ENCODE measurements at regions not wholly inside any gene's neighbourhood (a gene's known extent, or its start where the extent isn't known, plus 50 kb on each side); places are given as distances from the start of the nearest gene placed in this dataset.

DNA sequence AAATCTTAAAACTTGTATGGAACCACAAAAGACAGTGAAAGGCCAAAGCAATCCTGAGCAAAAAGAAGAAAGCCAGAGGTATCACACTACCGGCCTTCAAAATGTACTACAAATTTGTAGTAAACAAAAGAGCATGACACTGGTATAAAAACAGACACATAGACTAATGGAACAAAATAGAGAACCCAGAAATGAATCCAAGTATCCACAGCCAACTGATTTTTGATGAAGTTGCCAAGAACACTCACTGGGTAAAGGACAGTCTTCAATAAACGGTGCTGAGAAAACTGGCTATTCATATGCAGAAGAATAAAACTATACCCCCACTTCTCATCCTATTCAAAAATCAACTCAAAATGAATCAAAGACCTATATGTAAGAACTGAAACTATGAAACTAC, 390.1 kb downstream of the PRELID2 start (continued):
- no peak for TF ChIP-seq ZNF574 (CRISPR knock-in tag; IDR thresholded peaks at IDR 0.05)
- no peak for TF ChIP-seq ZBTB25 (CRISPR knock-in tag; IDR thresholded peaks at IDR 0.05)
- no peak for TF ChIP-seq ZNF513 (CRISPR knock-in tag; conservative IDR thresholded peaks at IDR 0.05)
- TF ChIP-seq GATA4 (IDR thresholded peaks at IDR 0.05; ENCODE audit: borderline replicate concordance, low read depth): no peak

- WGBS (ENCODE audit: low lambda C conversion rate): 10% methylated on average over 4 of the region's 4 CpGs
- FAIRE-seq: no peak
These were observed 391.2 kb downstream of the PRELID2 start for GRCh38 chr5:145443964-145444363.

More at GRCh38 chr5:145443964-145444363, 391.2 kb downstream of the PRELID2 start:
- H3K27ac ChIP-seq (ENCODE audit: extremely low read length, insufficient read depth, low read length): no peak overlapping the region
- no peak for DNase-seq (ENCODE audit: low spot score)
- intact Hi-C loops (cut with micrococcal nuclease; ENCODE audit: unreplicated experiment) (no loop called here), in situ Hi-C loops (cut with HindIII; ENCODE audit: extremely low pct_ligation_motif_present, low pct_unique_long_range_greater_than_20kb) (no loop called here)
- H3K9me3 ChIP-seq (ENCODE audit: low read length): no peaks in the 10 kb centered on the region
- H3K4me2 ChIP-seq (ENCODE audit: low read depth, low read length): no peak overlapping the region
- no peaks in the 10 kb centered on the region for H3K79me2 ChIP-seq (ENCODE audit: insufficient read depth, low read length)
- no peaks in the 10 kb centered on the region for H4K20me1 ChIP-seq (ENCODE audit: insufficient read depth, low read length)
- no peak for TF ChIP-seq ZBTB25 (CRISPR knock-in tag; IDR thresholded peaks at IDR 0.05)
- TF ChIP-seq ZNF280D (CRISPR knock-in tag; IDR thresholded peaks at IDR 0.05): no peak
- H3K27me3 ChIP-seq (ENCODE audit: control insufficient read depth in 1 of 2, insufficient read depth in 2 of 2, low read length in 2 of 2): no peaks in the 10 kb centered on the region
- no peak overlapping the region for H3K4me3 ChIP-seq (replicated peaks in 1 of 3; ENCODE audit: insufficient read depth in 1 of 3, low read depth in 2 of 3, low read length in 3 of 3)
- ChIA-PET CTCF (ENCODE audit: low intra/inter-chr PET ratio, low total read pairs) (no interaction called here), POLR2A (no interaction called here)
- no peak for ATAC-seq
- no TSS peak for BruUV-seq (replicated peaks)
- no peaks in the 10 kb centered on the region for H3K4me1 ChIP-seq (ENCODE audit: insufficient read depth, low read length)
- H3K9ac ChIP-seq (ENCODE audit: insufficient read depth, low read depth, low read length): no peak overlapping the region
- H3K36me3 ChIP-seq (replicated peaks in 1 of 2; ENCODE audit: control insufficient read depth in 1 of 2, insufficient read depth in 2 of 2, low read length in 2 of 2): no peaks in the 10 kb centered on the region
- H2AFZ ChIP-seq (ENCODE audit: low read length): no peak overlapping the region

Measured in HepG2 (cell line).